Activated CD8-positive, alpha-beta memory T cell treated with anti-CD3 and anti-CD28 coated beads, Interleukin-2, amount 10 ng/mL, durations not matched to agents 7 days and 5 days (primary cell): ENCODE measurements at regions not wholly inside any gene's neighbourhood (a gene's known extent, or its start where the extent isn't known, plus 50 kb on each side); places are given as distances from the start of the nearest gene placed in this dataset.
"Not testable (repeated sequence)": the region's sequence is repeated elsewhere in the genome, so short reads cannot be mapped to it uniquely, and the experiment has no call there.

ENCODE experiments used
- ATAC-seq: fragments of 150-1000 bp; cut with Tn5 transposase; one replicate; pipeline ENCODE4 v1.10.0; 2021; ENCODE audit warnings: moderate library complexity
- CTCF ChIA-PET: fragments of 350-600 bp; sonication (Branson Sonifier 250); formaldehyde crosslinking; loops from one replicate; lab custom pipeline; 2021; ENCODE audit warnings: antibody characterized with exemption; lab: Charles Lee
- DNase-seq: peaks from one replicate; pipeline ENCODE4 v3.0.0-alpha.2; 2020
- H3K27ac Mint-ChIP-seq: one replicate; pipeline ENCODE4 v1.8.0; 2021; ENCODE audit warnings: mild to moderate bottlenecking, mixed read lengths
- H3K27me3 Mint-ChIP-seq: one replicate; pipeline ENCODE4 v1.8.0; 2021; ENCODE audit warnings: mixed read lengths
- H3K36me3 Mint-ChIP-seq: one replicate; pipeline ENCODE4 v1.8.0; 2021; ENCODE audit warnings: mild to moderate bottlenecking, mixed read lengths
- H3K4me1 Mint-ChIP-seq: one replicate; pipeline ENCODE4 v1.8.0; 2021; ENCODE audit warnings: mixed read lengths
- H3K4me3 Mint-ChIP-seq: one replicate; pipeline ENCODE4 v1.8.0; 2021; ENCODE audit warnings: mild to moderate bottlenecking, moderate library complexity, mixed read lengths
- H3K9me3 Mint-ChIP-seq: one replicate; pipeline ENCODE4 v1.8.0; 2022; ENCODE audit warnings: low read depth, mixed read lengths

DNA sequence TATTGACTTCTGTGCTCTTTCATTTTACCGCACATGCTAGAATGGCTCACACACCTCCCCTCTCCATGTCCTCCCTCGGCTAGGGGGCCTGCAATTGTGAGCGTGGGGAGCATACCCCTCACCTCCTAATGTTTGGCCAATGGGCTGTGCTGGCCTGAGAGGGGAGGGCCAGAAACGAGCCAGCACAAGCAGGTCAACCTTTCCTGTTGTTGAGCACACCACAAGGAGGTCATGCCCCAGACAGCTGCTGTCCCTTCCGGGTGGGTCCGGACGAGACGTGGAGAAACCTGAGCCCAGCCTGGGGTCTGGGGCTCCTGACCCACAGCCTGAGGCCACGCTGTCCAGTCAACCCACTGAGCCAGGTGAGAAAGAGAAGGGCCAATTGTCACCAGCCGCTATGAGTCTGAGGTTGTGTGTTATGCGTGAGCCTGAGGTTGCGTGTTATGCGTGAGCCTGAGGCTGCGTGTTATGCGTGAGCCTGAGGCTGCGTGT lies 77.4 kb downstream of the TTLL2 start:
- CTCF ChIA-PET, result no interaction called here
- DNase-seq, result no peak
- H3K9me3 Mint-ChIP-seq, result no peaks in the 10 kb centered on the region
- ATAC-seq, result no peak
- no peak overlapping the region for H3K4me3 Mint-ChIP-seq
- peaks cover 2% of the 10 kb centered on the region for H3K27me3 Mint-ChIP-seq
- no peak overlapping the region for H3K27ac Mint-ChIP-seq
- no peaks in the 10 kb centered on the region for H3K4me1 Mint-ChIP-seq
- no peaks in the 10 kb centered on the region for H3K36me3 Mint-ChIP-seq

DNA sequence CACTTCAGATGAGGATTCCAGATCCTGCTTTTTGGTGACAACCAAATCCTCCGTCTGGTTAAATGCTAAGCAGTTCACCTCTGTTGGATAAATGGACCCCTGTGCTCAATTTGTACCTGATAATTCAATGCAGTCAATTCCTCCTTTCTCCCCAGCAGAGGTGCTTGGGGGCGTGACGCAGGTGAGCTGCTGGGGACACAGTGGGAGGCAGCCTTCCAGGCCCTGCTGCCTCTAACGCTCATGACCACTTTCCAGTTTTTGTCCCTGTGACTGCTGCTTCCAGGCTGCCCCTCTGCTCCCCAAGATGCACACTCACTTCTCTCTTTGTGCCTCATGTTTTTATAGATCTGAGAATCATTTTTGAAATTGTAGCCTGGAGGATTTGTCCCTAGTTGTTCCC lies 78.5 kb downstream of the TTLL2 start:
- Mint-ChIP-seq H3K36me3 (no peaks in the 10 kb centered on the region), H3K27me3 (peaks cover 2% of the 10 kb centered on the region), H3K9me3 (no peaks in the 10 kb centered on the region), H3K4me1 (no peaks in the 10 kb centered on the region), H3K4me3 (no peak overlapping the region), H3K27ac (no peak overlapping the region)
- DNase-seq (no peak), ATAC-seq (no peak)
- CTCF ChIA-PET, result no interaction called here

DNA sequence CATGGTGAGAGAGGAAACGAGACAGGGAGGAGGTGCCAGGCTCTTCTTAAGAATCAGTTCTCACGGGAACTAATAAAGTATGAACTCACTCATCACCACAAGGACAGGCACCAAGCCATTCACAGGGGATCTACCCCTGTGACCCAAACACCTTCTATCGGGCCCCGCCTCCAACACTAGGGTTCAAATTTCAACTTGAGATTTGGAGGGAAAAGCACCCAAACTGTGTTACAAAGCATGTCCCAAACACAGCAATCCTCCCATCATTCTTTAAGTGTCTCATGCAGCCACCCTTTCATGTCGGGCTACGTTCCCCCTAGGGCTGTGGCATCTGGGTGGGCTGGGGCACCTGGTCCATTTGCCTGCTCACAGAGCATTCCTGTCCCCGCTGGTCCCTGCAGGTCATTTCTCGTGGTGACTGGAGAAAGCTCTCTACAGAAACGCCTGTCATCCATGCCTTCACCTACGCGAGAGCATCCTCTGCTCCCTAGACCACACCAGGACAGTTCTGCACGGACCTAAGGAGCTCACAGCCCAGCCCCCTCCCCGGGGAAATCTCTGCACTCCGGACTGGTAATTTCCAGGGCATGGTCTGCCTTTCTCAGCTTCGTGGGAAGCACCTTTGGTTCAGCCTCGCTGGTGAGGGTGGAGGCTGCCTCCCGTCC lies 79.6 kb downstream of the TTLL2 start:
- Mint-ChIP-seq H3K36me3 (no peaks in the 10 kb centered on the region), H3K4me3 (no peak overlapping the region), H3K27ac (no peak overlapping the region), H3K9me3 (no peaks in the 10 kb centered on the region), H3K27me3 (peaks cover 2% of the 10 kb centered on the region), H3K4me1 (no peaks in the 10 kb centered on the region)
- DNase-seq (no peak), ATAC-seq (no peak)
- CTCF ChIA-PET, result no interaction called here

- H3K9me3 Mint-ChIP-seq, result no peaks in the 10 kb centered on the region
- no peak overlapping the region for H3K4me3 Mint-ChIP-seq
- no peaks in the 10 kb centered on the region for H3K36me3 Mint-ChIP-seq
Measured at GRCh38 chr6:167405778-167406532, 81.1 kb downstream of the TTLL2 start.

DNA sequence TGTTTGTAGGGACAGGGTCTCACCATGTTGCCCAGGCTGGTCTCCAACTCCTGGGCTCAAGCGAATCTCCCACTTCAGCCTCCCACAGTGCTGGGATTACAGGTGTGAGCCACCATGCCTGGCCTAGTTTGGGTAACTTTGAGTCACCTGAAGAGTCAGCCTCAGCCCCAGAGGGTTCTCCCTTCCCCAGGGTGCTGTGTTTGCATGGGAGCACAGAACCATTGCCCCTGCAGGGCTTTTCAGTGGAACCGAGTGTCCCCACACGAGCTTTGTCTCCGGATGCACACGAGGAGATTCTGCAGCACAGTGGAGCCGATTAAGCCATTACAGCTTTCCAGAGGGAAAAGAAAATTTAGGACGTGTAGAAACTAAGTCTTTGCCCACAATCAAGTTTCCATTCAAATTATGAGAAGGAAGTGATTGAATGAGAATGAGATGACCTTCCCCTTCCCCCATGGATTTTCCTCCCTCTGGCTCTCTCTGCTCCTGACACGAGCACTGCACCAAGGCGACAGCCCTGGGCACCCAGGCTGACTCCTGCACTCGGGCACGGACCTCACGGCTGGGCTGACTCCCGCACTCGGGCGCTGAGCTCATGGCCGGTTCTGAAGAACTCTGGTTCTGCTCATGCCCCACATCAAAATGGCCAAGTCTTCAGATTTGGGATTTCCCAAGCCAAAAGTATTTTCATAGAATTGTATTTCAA lies 81.8 kb downstream of the TTLL2 start:
- ATAC-seq, H3K4me3 Mint-ChIP-seq, H3K9me3 Mint-ChIP-seq, H3K27ac Mint-ChIP-seq, H3K27me3 Mint-ChIP-seq, H3K36me3 Mint-ChIP-seq, DNase-seq, CTCF ChIA-PET, H3K4me1 Mint-ChIP-seq: not testable (repeated sequence)

More at GRCh38 chr6:167405778-167406532, 81.1 kb downstream of the TTLL2 start:
- no peak for ATAC-seq
- DNase-seq, result no peak
- CTCF ChIA-PET, result no interaction called here
- peaks cover 2% of the 10 kb centered on the region for H3K27me3 Mint-ChIP-seq
- no peak overlapping the region for H3K27ac Mint-ChIP-seq
- H3K4me1 Mint-ChIP-seq, result no peaks in the 10 kb centered on the region

DNA sequence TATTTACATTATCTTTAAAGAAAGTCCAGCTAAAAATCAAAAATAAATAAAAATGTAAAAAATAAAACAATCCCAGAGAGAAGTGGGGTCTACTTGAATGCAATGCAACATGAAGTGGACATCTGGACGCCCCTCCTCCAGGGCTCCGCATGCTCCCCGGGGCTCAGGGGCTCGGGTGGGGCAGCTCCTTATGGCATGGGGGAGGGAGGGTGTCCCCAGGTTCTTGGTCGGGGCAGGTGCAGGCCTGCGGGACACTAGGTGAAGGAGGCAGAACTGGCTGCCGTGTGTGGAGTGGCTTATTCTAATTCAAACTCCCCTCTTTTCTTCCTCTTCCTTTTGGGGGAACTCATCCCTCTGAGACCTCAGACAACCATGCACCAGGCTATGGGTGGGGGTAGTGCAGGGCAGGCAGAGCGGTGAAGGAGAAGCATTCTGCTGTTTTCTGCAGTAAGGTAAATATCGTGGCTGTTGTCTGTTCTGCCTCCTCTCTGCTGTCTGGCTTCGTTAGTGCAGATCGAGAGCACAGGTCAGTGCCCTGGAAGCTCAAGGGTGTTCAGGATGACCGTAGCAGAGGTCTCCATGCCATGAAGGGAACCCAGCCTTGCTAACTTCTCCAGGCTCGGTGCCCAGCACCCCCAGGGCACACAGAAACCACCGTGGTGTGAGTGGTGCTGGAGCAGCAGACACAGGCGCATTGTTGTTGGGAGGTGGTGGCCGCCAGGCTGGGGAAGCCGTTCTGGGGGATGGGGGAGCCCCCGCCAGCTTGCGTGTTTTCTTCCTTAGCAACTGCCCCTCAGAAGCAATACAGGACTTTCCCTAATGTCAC lies 82.6 kb downstream of the TTLL2 start:
- no peaks in the 10 kb centered on the region for H3K4me1 Mint-ChIP-seq
- no peaks in the 10 kb centered on the region for H3K27me3 Mint-ChIP-seq
- H3K27ac Mint-ChIP-seq, result no peak overlapping the region
- CTCF ChIA-PET, result no interaction called here
- H3K36me3 Mint-ChIP-seq, result no peaks in the 10 kb centered on the region
- ATAC-seq (no peak), DNase-seq (no peak)
- no peak overlapping the region for H3K4me3 Mint-ChIP-seq
- no peaks in the 10 kb centered on the region for H3K9me3 Mint-ChIP-seq

DNA sequence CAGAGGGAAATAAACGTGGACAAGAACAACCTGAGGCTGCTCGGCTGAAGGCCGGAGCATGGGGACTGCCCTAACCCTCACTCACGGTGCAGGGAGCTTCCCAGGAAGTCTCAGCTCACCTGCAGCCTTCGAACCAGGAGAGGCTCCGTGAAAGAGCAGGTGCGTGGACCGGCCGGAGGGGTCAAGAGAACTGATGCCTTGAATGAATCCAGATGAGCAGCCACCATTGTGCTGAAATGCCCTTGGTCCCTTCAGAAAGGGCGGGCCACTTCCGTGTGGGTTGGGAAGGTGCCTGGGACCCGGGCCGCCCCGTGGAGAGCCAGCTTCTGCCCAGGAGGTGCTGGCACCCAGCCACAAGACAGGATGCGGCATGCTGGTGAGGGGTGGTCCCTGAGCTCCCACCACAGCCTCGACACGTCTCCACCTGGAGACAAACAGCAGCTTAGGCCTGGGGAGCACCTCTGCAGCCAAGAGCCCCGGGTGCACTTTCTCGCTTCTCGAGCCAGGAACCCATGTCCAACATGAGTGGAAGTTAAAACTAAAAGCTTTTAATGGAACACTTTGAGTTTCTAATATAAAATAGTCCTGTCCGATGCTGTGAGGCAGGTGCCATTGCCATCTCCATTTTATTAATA lies 83.5 kb downstream of the TTLL2 start:
- no peak for DNase-seq
- Mint-ChIP-seq H3K4me3 (no peak overlapping the region), H3K27me3 (no peaks in the 10 kb centered on the region), H3K27ac (no peak overlapping the region), H3K4me1 (no peaks in the 10 kb centered on the region), H3K9me3 (no peaks in the 10 kb centered on the region), H3K36me3 (no peaks in the 10 kb centered on the region)
- ATAC-seq, result no peak
- CTCF ChIA-PET, result no interaction called here

- DNase-seq (no peak), ATAC-seq (no peak)
- Mint-ChIP-seq H3K27me3 (no peaks in the 10 kb centered on the region), H3K4me3 (no peak overlapping the region), H3K36me3 (no peaks in the 10 kb centered on the region), H3K9me3 (no peaks in the 10 kb centered on the region), H3K27ac (no peak overlapping the region), H3K4me1 (no peaks in the 10 kb centered on the region)
- CTCF ChIA-PET, result no interaction called here
Measured at GRCh38 chr6:167409079-167409478, 84.2 kb downstream of the TTLL2 start.

DNA sequence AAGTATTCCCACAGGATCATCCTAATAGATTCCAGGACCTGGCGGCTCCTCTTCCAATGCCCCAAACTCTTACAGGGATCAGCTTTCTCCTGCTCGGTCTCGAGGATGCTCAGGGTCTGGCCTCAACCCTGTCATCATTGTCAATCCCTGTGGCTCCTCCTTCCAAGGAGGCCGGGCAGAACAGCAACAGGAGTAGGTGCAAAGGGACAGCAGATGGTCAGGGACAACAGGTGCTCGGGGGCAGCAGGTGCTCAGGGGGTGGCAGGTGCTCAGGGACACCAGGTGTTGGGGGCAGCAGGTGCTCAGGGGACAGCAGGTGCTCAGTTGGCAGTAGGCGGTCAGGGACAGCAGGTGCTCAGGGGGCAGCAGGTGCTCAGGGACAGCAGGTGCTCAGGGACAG lies 84.8 kb downstream of the TTLL2 start:
- DNase-seq (no peak), ATAC-seq (no peak)
- Mint-ChIP-seq H3K27me3 (no peaks in the 10 kb centered on the region), H3K36me3 (no peaks in the 10 kb centered on the region), H3K4me3 (no peak overlapping the region), H3K27ac (no peak overlapping the region), H3K4me1 (no peaks in the 10 kb centered on the region), H3K9me3 (no peaks in the 10 kb centered on the region)
- CTCF ChIA-PET, result no interaction called here

DNA sequence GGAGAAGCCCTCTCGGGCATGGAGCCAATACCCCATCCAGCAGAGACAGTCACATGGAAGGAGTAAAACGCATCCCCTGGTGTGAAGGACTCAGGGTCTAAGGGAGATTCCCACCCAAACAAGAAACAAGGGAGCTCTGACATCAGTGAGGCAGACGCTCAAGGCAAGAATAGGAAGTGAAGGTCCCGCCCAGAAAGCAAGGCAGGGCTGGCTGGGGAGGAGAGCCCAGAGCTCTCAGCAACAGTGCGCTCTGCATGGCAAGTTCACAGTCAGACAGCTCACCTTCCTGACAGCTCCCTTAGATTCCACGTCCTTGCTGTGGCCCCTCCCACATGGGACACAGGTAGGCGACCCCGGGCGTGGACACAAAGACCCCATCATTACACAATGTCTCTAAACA lies 85.6 kb downstream of the TTLL2 start:
- ATAC-seq, result no peak
- no peaks in the 10 kb centered on the region for H3K9me3 Mint-ChIP-seq
- no peaks in the 10 kb centered on the region for H3K27me3 Mint-ChIP-seq
- no peak for DNase-seq
- no peaks in the 10 kb centered on the region for H3K36me3 Mint-ChIP-seq
- no peak overlapping the region for H3K4me3 Mint-ChIP-seq
- no peak overlapping the region for H3K27ac Mint-ChIP-seq
- H3K4me1 Mint-ChIP-seq, result no peaks in the 10 kb centered on the region
- CTCF ChIA-PET, result no interaction called here

GRCh38 chr6:167412506-167412905 lies 87.6 kb downstream of the TTLL2 start:
- Mint-ChIP-seq H3K36me3 (no peaks in the 10 kb centered on the region), H3K9me3 (no peaks in the 10 kb centered on the region), H3K27me3 (no peaks in the 10 kb centered on the region), H3K4me3 (no peak overlapping the region), H3K27ac (no peak overlapping the region), H3K4me1 (no peaks in the 10 kb centered on the region)
- DNase-seq (no peak), ATAC-seq (no peak)
- CTCF ChIA-PET, result no interaction called here

DNA sequence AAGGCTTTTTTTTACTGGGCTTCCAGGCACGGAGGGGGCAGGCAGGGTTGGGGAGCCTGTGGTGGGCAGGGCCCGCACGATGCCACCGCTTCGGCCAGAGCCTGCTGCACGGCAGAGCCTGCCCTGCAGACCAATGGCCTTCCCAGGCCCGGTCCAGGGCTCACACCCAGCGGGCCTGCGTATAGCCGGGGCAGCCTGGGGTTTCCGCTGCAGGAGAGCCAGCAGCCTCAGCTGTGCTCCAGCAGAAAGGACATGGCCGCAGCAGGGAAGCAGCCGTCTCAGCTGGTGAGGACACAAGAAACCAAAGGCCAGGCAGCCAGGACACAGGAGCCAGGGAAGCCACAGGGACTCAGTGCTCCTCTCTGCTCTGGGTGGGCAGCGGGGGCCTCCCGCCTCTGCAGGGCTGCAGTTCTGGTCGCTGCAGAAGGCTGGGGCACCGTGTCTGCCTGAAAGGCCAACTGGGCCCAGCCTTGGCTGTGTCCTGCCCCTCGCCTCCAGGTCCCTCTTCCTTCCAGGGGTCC lies 90.6 kb downstream of the TTLL2 start:
- Mint-ChIP-seq H3K4me1 (no peaks in the 10 kb centered on the region), H3K27ac (no peak overlapping the region), H3K9me3 (no peaks in the 10 kb centered on the region), H3K4me3 (no peak overlapping the region), H3K36me3 (no peaks in the 10 kb centered on the region), H3K27me3 (peaks cover 12% of the 10 kb centered on the region)
- CTCF ChIA-PET, result no interaction called here
- DNase-seq (no peak), ATAC-seq (no peak)
